ENCODE measurements at regions not wholly inside any gene's neighbourhood (a gene's known extent, or its start where the extent isn't known, plus 50 kb on each side); places are given as distances from the start of the nearest gene placed in this dataset.

- Histone ChIP-seq H3K36me3 (ENCODE audit: control insufficient read depth, insufficient read depth, low read length) (no peaks in the 10 kb centered on the region), H3K27me3 (ENCODE audit: control insufficient read depth, insufficient read depth, low read length) (no peaks in the 10 kb centered on the region), H3K4me3 (ENCODE audit: low read depth, low read length) (no peak overlapping the region)
- DNase-seq (ENCODE audit: low read depth), result no peak
- POLR2A ChIA-PET, result no interaction called here
- no peak for TF ChIP-seq CTCF (IDR thresholded peaks at IDR 0.05; ENCODE audit: insufficient read depth, low read depth, low read length)
- CTCF ChIA-PET, result interaction anchor here (0.6 kb wide), 1 partner anchor 205 kb away, joined by 7 read pairs; no protein-coding TSS in a partner anchor
These were observed 93.4 kb upstream of the CHD2 start for GRCh38 chr15:92806763-92807162.

GRCh38 chr15:92807971-92808571 is 92.1 kb upstream of the CHD2 start:
- DNase-seq (ENCODE audit: low read depth), result no peak
- no peaks in the 10 kb centered on the region for H3K36me3 ChIP-seq (ENCODE audit: control insufficient read depth, insufficient read depth, low read length)
- no peak overlapping the region for H3K4me3 ChIP-seq (ENCODE audit: low read depth, low read length)
- ChIA-PET POLR2A (interaction anchor here (0.7 to 4.8 kb wide), 3 partner anchors 24 to 92 kb away, joined by 3 to 23 read pairs (median 4); partner anchors contain the start of gene CHD2), CTCF (interaction anchor here (1.2 to 3.4 kb wide), 15 partner anchors 10 to 222 kb away, joined by 3 to 59 read pairs (median 8); partner anchors contain the start of gene CHD2)
- TF ChIP-seq CTCF (IDR thresholded peaks at IDR 0.05; ENCODE audit: insufficient read depth, low read depth, low read length), result no peak
- no peaks in the 10 kb centered on the region for H3K27me3 ChIP-seq (ENCODE audit: control insufficient read depth, insufficient read depth, low read length)

GRCh38 chr15:92808598-92809063 is 91.5 kb upstream of the CHD2 start:
- CTCF ChIA-PET, result interaction anchor here (0.7 to 3.4 kb wide), 24 partner anchors 10 to 222 kb away, joined by 3 to 59 read pairs (median 6); partner anchors contain the start of gene CHD2
- H3K4me3 ChIP-seq (ENCODE audit: low read depth, low read length), result peak overlapping the region; percentile 18
- no peak for DNase-seq (ENCODE audit: low read depth)
- POLR2A ChIA-PET, result interaction anchor here (0.9 to 4.8 kb wide), 3 partner anchors 23 to 93 kb away, joined by 3 to 23 read pairs (median 4); no protein-coding TSS in a partner anchor
- no peak for TF ChIP-seq CTCF (IDR thresholded peaks at IDR 0.05; ENCODE audit: insufficient read depth, low read depth, low read length)
- H3K36me3 ChIP-seq (ENCODE audit: control insufficient read depth, insufficient read depth, low read length), result no peaks in the 10 kb centered on the region
- no peaks in the 10 kb centered on the region for H3K27me3 ChIP-seq (ENCODE audit: control insufficient read depth, insufficient read depth, low read length)

- Histone ChIP-seq H3K4me3 (ENCODE audit: low read depth, low read length) (peak overlapping the region; percentile 47), H3K27me3 (ENCODE audit: control insufficient read depth, insufficient read depth, low read length) (no peaks in the 10 kb centered on the region), H3K36me3 (ENCODE audit: control insufficient read depth, insufficient read depth, low read length) (no peaks in the 10 kb centered on the region)
- TF ChIP-seq CTCF (IDR thresholded peaks at IDR 0.05; ENCODE audit: insufficient read depth, low read depth, low read length), result peak; percentile 47
- POLR2A ChIA-PET, result interaction anchor here (0.5 to 4.8 kb wide), 8 partner anchors 23 to 124 kb away, joined by 3 to 23 read pairs (median 8); partner anchors contain the start of gene CHD2
- DNase-seq (ENCODE audit: low read depth), result peak; percentile 85
- CTCF ChIA-PET, result interaction anchor here (0.6 to 3.4 kb wide), 24 partner anchors 10 to 221 kb away, joined by 3 to 59 read pairs (median 6); partner anchors contain the start of gene CHD2
These were observed 90.9 kb upstream of the CHD2 start for GRCh38 chr15:92809064-92809879.
